Left lung (tissue), 4 donors: ENCODE measurements at regions not wholly inside any gene's neighbourhood (a gene's known extent, or its start where the extent isn't known, plus 50 kb on each side); places are given as distances from the start of the nearest gene placed in this dataset.

Source experiments
- ATAC-seq: fragments of 200-7000 bp; cut with Tn5 transposase; one replicate; pipeline ENCODE4 v1.9.1; 2020; ENCODE audit warnings: moderate library complexity
- DNase-seq, 4 donors: peaks; one replicate each; pipeline ENCODE4 v3.0.0-alpha.2; 2013 to 2020
- H3K27ac ChIP-seq, 2 donors: fragments of 200-600 bp; sonication (generic) in 1 of 2; one replicate each; pipeline versions ENCODE4 v1.5.0 to v1.8.0; 2020 to 2021
- H3K27me3 ChIP-seq, 2 donors: fragments of 200-600 bp; sonication (generic) in 1 of 2; one replicate each; pipeline versions ENCODE4 v1.5.0 to v1.8.0; 2020 to 2021
- H3K36me3 ChIP-seq, 2 donors: fragments of 200-600 bp; sonication (generic) in 1 of 2; one replicate each; pipeline versions ENCODE4 v1.5.0 to v1.8.0; 2020 to 2021
- H3K4me1 ChIP-seq, 2 donors: fragments of 200-600 bp; one replicate each; pipeline ENCODE4 v1.8.0; 2021
- H3K4me3 ChIP-seq, 2 donors: fragments of 200-600 bp; sonication (generic) in 1 of 2; one replicate each; pipeline versions ENCODE4 v1.5.0 to v1.8.0; 2020 to 2021; ENCODE audit warnings: mild to moderate bottlenecking in 1 of 2
- H3K9me3 ChIP-seq, 2 donors: fragments of 200-600 bp; sonication (generic) in 1 of 2; one replicate each; pipeline versions ENCODE4 v1.5.0 to v1.8.0; 2020 to 2021
- intact Hi-C, 2 donors: fragments of 100-400 bp; cut with DNase I; formaldehyde crosslinking; loops; one replicate each; pipeline versions ENCODE4 v1.11.2 to v1.14.2; 2022
- TF ChIP-seq, protein P1 (sequence below), 2 donors: fragments of 200-600 bp; sonication (generic) in 1 of 2; IDR thresholded peaks; one replicate each; pipeline versions ENCODE4 v1.5.0 to v1.8.0; 2021; ENCODE audit warnings: antibody characterized with exemption in 2 of 2
- donor health status: DM: no; HTN: yes; CAD: no.
- donor health status: DM: no; HTN: no; CAD: no.

GRCh38 chr17:77829843-77830799 lies 128.4 kb upstream of the TNRC6C start:
- H3K4me1 ChIP-seq: peaks cover 5 to 8% of the 10 kb centered on the region in 2 donors
- peaks cover 0 to 35% of the 10 kb centered on the region in 2 donors for H3K27me3 ChIP-seq
- no peak overlapping the region for H3K4me3 ChIP-seq
- ATAC-seq (peak; percentile 63), DNase-seq (peak in 1 of 4 donors; percentile 57)
- TF ChIP-seq, protein P1, sequence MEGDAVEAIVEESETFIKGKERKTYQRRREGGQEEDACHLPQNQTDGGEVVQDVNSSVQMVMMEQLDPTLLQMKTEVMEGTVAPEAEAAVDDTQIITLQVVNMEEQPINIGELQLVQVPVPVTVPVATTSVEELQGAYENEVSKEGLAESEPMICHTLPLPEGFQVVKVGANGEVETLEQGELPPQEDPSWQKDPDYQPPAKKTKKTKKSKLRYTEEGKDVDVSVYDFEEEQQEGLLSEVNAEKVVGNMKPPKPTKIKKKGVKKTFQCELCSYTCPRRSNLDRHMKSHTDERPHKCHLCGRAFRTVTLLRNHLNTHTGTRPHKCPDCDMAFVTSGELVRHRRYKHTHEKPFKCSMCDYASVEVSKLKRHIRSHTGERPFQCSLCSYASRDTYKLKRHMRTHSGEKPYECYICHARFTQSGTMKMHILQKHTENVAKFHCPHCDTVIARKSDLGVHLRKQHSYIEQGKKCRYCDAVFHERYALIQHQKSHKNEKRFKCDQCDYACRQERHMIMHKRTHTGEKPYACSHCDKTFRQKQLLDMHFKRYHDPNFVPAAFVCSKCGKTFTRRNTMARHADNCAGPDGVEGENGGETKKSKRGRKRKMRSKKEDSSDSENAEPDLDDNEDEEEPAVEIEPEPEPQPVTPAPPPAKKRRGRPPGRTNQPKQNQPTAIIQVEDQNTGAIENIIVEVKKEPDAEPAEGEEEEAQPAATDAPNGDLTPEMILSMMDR (IDR thresholded peaks at IDR 0.05): no peak
- intact Hi-C loops: no loop called here
- H3K36me3 ChIP-seq: no peaks in the 10 kb centered on the region
- H3K9me3 ChIP-seq: no peaks in the 10 kb centered on the region
- peak overlapping the region in 1 of 2 donors; percentile 30 for H3K27ac ChIP-seq

DNA sequence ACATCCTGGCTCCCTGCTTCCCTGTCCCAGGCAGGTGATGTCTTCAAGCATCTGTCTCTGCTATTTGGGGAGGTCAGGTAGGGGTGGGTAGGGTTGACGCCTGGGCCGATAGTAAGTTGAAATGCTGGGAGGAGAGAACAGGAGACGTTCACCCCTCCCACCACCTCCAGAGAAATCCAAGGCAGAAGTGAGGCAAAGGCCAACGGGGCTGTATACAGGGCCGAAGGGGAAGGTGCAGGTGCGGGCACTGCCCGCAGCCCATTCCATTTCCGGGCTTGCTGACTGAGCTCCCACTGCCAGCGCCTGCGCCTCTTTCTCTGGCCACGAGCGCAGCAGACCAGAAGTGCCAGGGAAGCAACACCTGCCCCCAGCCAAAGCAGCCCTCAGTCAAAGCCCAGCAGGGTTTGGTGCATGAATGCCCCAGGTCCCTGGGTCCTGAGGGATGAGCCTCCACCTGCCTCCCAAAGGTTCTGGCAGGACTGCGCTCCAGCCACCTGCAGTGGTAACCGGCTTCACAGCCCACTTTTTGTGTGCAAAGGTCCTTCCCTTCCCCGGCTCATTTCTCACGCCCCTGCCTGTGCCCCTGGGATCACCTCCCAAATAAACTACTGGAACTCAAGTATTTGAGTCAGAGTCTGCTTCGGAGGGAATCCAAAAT lies 127.6 kb upstream of the TNRC6C start:
- ATAC-seq (no peak), DNase-seq (peak in 1 of 4 donors; percentile 19)
- Histone ChIP-seq H3K27me3 (peaks cover 0 to 29% of the 10 kb centered on the region in 2 donors), H3K36me3 (no peaks in the 10 kb centered on the region), H3K4me3 (no peak overlapping the region), H3K27ac (peak overlapping the region in 1 of 2 donors; percentile 30), H3K9me3 (no peaks in the 10 kb centered on the region), H3K4me1 (peaks cover 5 to 8% of the 10 kb centered on the region in 2 donors)
- TF ChIP-seq, protein P1 (IDR thresholded peaks at IDR 0.05): no peak
- intact Hi-C loops: no loop called here

- Histone ChIP-seq H3K27me3 (peaks cover 0 to 23% of the 10 kb centered on the region in 2 donors), H3K4me1 (peaks cover 5 to 8% of the 10 kb centered on the region in 2 donors), H3K36me3 (no peaks in the 10 kb centered on the region), H3K27ac (no peak overlapping the region), H3K9me3 (no peaks in the 10 kb centered on the region), H3K4me3 (no peak overlapping the region)
- ATAC-seq (no peak), DNase-seq (peak in 1 of 4 donors; percentile 19)
- intact Hi-C loops: no loop called here
- TF ChIP-seq, protein P1 (IDR thresholded peaks at IDR 0.05): no peak
These were observed 126.9 kb upstream of the TNRC6C start for GRCh38 chr17:77831474-77832179.

DNA sequence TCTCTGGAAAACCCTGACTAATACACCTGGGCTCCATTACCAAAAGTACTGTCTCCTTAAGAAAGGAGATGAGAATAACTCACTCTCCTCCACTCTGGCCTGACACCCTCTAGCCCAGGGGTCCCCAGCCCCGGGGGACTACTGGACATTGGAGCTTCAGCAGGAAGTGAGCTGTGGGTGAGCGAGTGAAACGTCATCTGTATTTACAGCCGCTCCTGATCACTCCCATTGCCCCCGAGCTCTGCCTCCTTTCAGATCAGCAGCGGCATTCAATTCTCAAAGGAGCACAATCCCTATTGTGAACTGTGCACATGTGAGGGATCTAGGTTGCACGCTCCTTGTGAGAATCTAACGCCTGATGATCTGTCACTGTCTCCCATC lies 126.3 kb upstream of the TNRC6C start:
- H3K4me3 ChIP-seq: no peak overlapping the region
- no peak overlapping the region for H3K27ac ChIP-seq
- intact Hi-C loops: no loop called here

More for the DNA sequence above, 126.3 kb upstream of the TNRC6C start:
- Histone ChIP-seq H3K36me3 (no peaks in the 10 kb centered on the region), H3K27me3 (peaks cover 0 to 21% of the 10 kb centered on the region in 2 donors), H3K9me3 (no peaks in the 10 kb centered on the region), H3K4me1 (peaks cover 5 to 8% of the 10 kb centered on the region in 2 donors)
- DNase-seq (peak in 1 of 4 donors; percentile 18), ATAC-seq (no peak)
- TF ChIP-seq, protein P1 (IDR thresholded peaks at IDR 0.05): no peak
